GM18873 (cell line): ENCODE measurements at regions not wholly inside any gene's neighbourhood (a gene's known extent, or its start where the extent isn't known, plus 50 kb on each side); places are given as distances from the start of the nearest gene placed in this dataset.
"Not testable (repeated sequence)": the region's sequence is repeated elsewhere in the genome, so short reads cannot be mapped to it uniquely, and the experiment has no call there.

Source experiments
- ATAC-seq: cut with Tn5 transposase; IDR thresholded peaks from one replicate; pipeline ENCODE4 v1.9.1; 2021; ENCODE audit warnings: mild to moderate bottlenecking, moderate library complexity, moderate number of reproducible peaks; ENCODE audit not compliant: unreplicated experiment, low FRiP score

- ATAC-seq: no peak
Observed at GRCh38 chr13:90613076-90613795, 734.3 kb upstream of the MIR17HG start.

GRCh38 chr13:90615236-90615635 lies 732.3 kb upstream of the MIR17HG start:
- no peak for ATAC-seq

GRCh38 chr13:90615767-90616166 lies 731.7 kb upstream of the MIR17HG start:
- ATAC-seq: no peak

GRCh38 chr13:90618133-90618532 lies 729.4 kb upstream of the MIR17HG start:
- no peak for ATAC-seq

GRCh38 chr13:90622541-90622940 lies 724.9 kb upstream of the MIR17HG start:
- no peak for ATAC-seq

DNA sequence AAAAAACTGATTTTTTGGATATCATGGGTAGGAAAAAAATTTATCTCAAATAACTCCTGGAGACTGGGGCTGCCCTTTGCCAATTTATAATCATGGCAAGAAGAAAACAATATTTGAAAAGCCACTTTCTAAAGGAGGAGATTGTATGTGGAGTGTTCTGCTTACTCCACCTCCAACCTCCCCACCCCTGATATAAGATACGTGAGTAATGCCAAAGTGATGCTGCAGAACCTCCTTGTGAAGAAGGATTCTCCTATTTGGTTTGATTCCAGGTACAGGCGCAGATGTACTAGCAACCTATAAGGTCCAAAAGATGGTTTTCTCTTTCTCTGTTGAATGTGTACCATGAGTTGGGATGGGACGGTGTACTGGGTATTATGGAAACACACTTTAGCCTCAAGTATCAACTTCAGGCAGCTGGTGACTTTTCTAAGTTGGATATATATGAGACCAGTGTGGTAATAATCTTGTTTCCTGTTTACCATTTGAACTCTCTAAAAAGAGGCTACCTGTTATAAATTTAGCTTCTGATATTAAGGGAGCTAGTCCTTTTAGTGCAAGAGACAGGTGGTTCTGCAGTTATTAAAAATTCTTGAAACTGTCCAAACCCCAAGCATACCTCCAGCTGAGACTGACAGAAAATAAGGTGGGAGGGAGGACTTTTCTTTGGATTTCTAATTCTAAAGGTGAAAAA lies 724.0 kb upstream of the MIR17HG start:
- ATAC-seq: no peak

DNA sequence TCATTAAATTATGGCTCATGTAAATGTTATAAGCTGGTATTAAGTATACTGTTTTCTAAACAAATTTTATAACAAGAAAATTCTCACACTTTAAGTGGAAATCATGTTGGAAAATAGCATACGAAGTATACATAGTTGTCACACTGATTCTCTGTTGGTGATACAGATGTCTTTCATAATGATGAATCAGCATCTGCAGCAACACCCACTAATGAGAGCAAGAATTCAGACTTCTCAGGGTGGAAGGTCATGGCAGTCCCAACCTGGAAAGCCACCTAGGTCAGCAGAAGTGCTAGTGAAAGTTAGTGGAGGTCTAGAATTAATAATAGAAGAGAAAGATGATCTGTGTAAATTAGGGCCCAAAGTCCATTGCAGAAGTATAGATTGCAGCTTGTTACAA lies 719.7 kb upstream of the MIR17HG start:
- ATAC-seq: no peak

DNA sequence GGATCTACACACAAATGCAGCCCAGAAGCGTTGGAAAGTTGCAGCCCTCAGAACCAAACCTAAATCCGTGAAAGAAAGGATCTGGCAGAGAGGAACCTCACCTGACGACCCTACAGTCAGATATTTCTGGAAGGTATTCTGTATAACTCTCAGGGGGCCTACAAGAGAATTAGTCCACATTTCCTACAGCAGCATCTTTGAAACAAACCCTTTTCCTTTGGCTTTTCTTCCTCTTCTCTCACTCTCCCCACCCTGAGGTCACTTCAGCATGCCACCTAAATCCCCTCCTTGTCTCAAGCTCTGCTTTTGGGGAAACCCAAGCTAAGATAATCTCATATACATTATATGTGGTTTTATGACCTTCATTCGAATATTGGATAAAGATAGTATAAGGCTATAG lies 719.0 kb upstream of the MIR17HG start:
- no peak for ATAC-seq

DNA sequence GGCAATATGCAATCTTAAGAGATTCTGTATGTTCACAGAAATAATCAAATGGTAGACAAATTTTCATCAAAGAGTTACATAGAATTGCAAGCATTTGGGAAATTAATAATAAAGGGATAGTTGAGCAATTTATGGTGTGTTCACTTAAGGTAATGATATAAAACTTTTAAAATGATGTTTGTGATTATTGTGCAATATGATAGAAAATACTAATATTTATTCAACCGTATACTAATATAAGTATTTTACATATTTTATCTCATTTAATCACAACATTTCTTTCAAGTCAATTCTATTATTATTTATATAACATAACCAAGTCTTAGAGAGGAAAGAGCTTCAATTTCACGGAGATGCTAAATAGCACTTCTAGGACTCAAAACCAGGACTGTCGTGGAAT lies 716.8 kb upstream of the MIR17HG start:
- no peak for ATAC-seq

- ATAC-seq: no peak
Observed at GRCh38 chr13:90632184-90632583, 715.3 kb upstream of the MIR17HG start.

DNA sequence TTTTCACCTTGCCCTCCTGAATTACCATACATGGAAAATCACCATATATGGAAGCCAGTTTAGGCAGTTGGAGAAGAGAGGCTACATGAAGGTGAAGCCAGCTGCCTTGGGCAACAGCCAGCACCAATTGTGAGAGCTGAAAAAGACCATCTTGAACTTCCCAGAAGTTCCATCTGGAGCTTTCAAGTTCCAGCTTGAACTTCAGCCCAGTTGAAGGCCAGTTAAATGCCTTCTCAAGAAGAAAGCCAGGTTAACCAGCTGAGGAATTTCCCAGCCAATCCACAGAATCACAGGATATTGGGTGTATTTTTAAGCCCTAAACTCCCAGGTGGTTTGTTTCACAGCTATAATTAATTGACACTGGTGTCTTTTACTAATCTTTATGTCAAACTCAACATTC lies 713.6 kb upstream of the MIR17HG start:
- ATAC-seq: no peak

DNA sequence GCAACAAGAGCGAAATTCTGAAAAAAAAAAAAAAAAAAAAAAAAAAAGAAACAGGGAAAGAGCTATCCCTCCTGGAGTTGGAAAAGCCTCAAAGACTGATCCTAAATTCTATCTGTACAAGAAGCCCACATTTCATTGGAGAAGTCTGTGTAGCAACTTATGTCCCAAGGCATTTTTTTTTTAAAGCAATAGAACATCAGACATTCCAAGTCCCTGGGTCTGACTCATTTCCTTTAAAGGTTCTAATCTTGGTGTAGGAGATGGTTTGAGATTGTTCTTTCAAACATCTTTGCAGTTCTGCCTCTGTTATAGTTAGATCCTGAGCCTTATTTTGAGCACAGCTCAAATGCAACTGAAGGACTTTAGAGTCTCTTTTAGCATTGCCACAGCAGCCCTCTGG lies 706.5 kb upstream of the MIR17HG start:
- ATAC-seq: no peak

DNA sequence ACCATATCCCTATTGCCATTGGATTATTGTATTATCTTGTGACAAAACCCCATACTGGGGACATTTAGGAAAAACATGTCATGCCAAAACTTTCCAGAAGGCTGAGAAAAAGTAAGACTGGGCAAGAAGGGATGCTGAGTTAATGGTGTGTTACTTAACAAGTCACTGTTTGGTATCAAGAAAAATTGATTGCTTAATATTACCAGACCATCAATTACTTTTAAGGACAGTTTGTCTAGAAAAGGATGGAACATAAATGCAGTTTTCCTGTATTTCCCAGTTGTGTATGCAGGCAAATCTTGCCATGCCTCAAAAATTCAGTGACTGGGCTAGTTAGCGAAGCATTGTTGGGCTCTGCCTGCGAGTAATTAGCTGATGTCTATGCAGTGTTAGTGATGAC lies 705.6 kb upstream of the MIR17HG start:
- no peak for ATAC-seq

DNA sequence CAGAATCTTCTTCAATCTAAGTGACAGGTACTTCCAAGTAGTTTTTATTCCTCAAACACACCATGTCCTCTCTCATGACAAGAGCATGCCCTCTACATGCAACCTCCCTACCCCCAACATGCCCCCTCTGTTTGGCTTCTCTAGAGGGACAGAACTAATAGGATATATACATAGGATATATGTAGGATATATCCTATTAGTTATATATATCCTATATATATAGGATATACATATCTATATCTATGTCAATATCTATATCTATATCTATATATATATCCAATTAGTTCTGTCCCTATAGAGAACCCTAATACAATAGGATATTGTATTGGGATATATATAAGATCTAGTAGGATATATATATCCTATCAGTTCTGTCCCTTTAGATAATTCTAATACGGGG lies 701.9 kb upstream of the MIR17HG start:
- ATAC-seq: no peak

GRCh38 chr13:90648497-90648896 lies 699.0 kb upstream of the MIR17HG start:
- no peak for ATAC-seq

DNA sequence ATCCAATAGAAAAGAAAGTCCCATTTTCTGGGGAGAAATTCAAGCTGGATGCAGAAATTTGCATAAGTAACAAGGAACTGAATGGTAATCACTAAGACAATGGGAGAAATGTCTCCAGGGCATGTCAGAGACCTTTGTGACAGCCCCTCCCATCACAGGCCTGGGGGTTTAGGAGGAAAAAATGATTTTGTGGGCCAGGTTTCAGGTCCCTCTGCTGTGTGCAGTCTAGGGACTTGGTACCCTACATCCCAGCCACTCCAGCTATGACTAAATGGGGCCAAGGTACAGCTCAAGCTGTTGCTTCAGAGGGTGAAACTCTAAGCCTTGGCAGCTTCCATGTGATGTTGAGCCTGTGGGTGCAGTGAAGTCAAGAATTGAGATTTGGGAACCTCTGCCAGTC lies 695.5 kb upstream of the MIR17HG start:
- ATAC-seq: no peak

- no peak for ATAC-seq
Observed at GRCh38 chr13:90654970-90655369, 692.5 kb upstream of the MIR17HG start.

GRCh38 chr13:90664200-90664599 lies 683.3 kb upstream of the MIR17HG start:
- ATAC-seq: not testable (repeated sequence)

- no peak for ATAC-seq
Observed at GRCh38 chr13:90673746-90674145, 673.7 kb upstream of the MIR17HG start.

- no peak for ATAC-seq
Observed at GRCh38 chr13:90675129-90675528, 672.4 kb upstream of the MIR17HG start.

DNA sequence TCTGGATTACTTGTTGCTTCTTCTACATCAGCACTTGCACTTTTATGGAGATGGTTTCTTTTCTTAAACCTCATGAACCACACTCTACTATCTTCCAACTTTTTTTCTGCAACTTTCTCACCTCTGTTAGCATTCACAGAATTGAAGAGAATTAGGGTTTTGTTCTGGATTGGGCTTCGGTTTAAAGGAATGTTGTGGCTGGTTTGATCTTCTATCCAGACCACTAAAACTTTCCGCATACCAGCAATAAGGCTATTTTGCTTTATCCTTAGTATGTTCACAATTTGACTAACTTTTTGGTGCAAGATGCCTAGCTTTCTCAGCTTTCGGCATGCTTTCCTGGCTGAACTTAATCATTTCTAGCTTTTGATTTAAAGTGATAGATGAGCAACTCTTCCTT lies 666.7 kb upstream of the MIR17HG start:
- no peak for ATAC-seq

- no peak for ATAC-seq
Observed at GRCh38 chr13:90683711-90684131, 663.8 kb upstream of the MIR17HG start.
